ENCODE measurements at regions not wholly inside any gene's neighbourhood (a gene's known extent, or its start where the extent isn't known, plus 50 kb on each side); places are given as distances from the start of the nearest gene placed in this dataset.

DNA sequence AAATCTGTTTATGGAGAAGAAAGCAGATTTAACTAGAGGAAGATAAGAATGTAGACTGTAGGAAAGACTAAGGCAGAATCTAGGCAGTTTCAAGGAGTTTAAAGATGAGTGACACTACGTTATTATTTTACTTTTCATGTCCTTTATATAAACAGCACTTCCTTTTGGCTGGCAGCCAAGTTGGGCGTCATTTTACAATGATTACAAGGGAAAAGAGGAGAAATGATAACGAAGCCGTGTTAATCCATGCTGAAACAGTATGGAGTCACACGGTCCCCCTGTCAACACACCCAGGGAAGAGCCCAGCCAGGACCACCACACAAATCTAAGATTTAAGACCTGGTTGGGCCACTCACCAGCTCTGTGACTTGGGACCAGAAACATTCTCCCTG lies 83.7 kb upstream of the NEO1 start:
- no peak for DNase-seq (ENCODE audit: low read depth)
- no peak overlapping the region for H3K4me3 ChIP-seq (ENCODE audit: low read depth, low read length)
- TF ChIP-seq POLR2A (IDR thresholded peaks at IDR 0.05; ENCODE audit: extremely low read depth, insufficient read length) (no peak), MYC (IDR thresholded peaks at IDR 0.05; ENCODE audit: low read depth, low read length) (no peak)
- TF ChIP-seq, protein P1, sequence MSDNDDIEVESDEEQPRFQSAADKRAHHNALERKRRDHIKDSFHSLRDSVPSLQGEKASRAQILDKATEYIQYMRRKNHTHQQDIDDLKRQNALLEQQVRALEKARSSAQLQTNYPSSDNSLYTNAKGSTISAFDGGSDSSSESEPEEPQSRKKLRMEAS (IDR thresholded peaks at IDR 0.05; ENCODE audit: low read depth, low read length): no peak
- TF ChIP-seq, protein P2, sequence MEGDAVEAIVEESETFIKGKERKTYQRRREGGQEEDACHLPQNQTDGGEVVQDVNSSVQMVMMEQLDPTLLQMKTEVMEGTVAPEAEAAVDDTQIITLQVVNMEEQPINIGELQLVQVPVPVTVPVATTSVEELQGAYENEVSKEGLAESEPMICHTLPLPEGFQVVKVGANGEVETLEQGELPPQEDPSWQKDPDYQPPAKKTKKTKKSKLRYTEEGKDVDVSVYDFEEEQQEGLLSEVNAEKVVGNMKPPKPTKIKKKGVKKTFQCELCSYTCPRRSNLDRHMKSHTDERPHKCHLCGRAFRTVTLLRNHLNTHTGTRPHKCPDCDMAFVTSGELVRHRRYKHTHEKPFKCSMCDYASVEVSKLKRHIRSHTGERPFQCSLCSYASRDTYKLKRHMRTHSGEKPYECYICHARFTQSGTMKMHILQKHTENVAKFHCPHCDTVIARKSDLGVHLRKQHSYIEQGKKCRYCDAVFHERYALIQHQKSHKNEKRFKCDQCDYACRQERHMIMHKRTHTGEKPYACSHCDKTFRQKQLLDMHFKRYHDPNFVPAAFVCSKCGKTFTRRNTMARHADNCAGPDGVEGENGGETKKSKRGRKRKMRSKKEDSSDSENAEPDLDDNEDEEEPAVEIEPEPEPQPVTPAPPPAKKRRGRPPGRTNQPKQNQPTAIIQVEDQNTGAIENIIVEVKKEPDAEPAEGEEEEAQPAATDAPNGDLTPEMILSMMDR (IDR thresholded peaks at IDR 0.05; ENCODE audit: low read depth, low read length): no peak

DNA sequence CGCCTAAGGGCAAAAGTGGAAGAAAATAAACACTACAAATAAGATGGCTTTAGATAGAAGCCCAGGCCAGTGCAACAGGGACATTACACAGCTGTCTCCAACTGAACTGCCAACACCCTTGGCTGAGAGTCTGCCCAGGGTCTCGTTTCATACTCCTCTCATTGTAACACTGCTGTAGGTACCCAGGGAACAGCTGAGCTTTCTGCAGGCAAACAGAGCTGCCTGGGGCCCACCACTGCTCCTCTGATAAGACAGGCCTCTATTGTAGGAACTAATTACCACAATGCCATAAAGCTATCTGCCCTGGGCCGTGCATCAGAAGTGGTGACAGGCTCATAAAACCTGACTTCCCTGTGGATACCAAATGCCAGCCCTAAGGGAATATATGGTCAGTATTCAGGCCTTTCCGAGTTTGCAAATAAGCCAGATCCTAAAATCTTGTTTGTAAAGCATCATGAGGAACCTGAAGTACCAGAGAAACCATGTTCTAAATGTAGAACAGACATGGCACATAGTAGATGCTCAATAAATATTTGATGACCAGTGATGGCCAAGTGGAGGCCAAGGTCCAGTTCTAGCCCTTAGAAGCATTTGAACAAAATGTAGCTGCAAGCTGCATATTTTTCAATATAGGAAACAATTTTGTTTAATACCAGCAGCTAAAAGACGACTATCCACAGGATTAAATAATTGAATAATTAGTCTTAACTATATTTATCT lies 84.3 kb upstream of the NEO1 start:
- TF ChIP-seq POLR2A (IDR thresholded peaks at IDR 0.05; ENCODE audit: extremely low read depth, insufficient read length): no peak
- TF ChIP-seq, protein P1 (IDR thresholded peaks at IDR 0.05; ENCODE audit: low read depth, low read length): no peak
- no peak for TF ChIP-seq MYC (IDR thresholded peaks at IDR 0.05; ENCODE audit: low read depth, low read length)
- TF ChIP-seq, protein P2 (IDR thresholded peaks at IDR 0.05; ENCODE audit: low read depth, low read length): no peak
- no peak for DNase-seq (ENCODE audit: low read depth)
- H3K4me3 ChIP-seq (ENCODE audit: low read depth, low read length): no peak overlapping the region

DNA sequence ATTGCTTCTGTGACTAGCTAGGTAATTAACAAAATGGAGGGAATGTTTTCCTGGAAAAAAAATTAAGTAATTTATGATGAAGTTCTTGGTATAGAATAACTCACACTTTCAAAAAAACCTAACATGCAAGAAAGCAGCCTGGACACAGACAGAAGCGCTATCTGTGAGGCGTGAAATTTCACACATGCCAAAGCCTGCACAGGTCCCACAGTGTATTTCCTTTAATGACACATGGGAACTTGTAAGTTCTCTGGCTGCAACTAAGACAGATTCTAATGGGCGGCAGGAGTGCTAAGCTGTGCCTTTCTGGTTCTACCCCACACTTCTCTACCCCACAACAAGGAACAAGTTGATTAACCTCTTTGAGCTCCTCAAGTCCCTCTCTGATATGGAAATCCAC lies 84.9 kb upstream of the NEO1 start:
- TF ChIP-seq, protein P2 (IDR thresholded peaks at IDR 0.05; ENCODE audit: low read depth, low read length): no peak
- TF ChIP-seq MYC (IDR thresholded peaks at IDR 0.05; ENCODE audit: low read depth, low read length) (no peak), POLR2A (IDR thresholded peaks at IDR 0.05; ENCODE audit: extremely low read depth, insufficient read length) (no peak)
- TF ChIP-seq, protein P1 (IDR thresholded peaks at IDR 0.05; ENCODE audit: low read depth, low read length): no peak
- no peak for DNase-seq (ENCODE audit: low read depth)

DNA sequence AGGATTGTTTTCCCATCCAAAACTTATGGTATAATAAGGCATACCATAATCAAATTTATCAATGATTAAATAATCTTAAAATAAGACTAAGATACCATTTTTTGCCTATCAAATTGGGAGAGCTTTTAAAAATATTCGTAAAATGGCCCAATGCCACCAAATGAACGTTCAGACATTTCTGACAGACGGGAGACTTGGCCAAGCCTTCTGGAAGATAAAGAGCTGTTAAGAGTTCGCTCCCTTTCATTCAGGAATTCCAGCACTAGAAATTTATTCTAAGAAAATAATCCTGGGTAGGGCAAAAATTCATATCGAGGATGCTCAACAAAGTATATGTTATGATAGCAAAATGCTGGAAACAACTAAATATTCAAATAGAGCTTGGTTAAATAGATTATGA lies 85.6 kb upstream of the NEO1 start:
- TF ChIP-seq POLR2A (IDR thresholded peaks at IDR 0.05; ENCODE audit: extremely low read depth, insufficient read length) (no peak), MYC (IDR thresholded peaks at IDR 0.05; ENCODE audit: low read depth, low read length) (no peak)
- TF ChIP-seq, protein P2 (IDR thresholded peaks at IDR 0.05; ENCODE audit: low read depth, low read length): no peak
- TF ChIP-seq, protein P1 (IDR thresholded peaks at IDR 0.05; ENCODE audit: low read depth, low read length): no peak
- no peak overlapping the region for H3K4me3 ChIP-seq (ENCODE audit: low read depth, low read length)
- no peak for DNase-seq (ENCODE audit: low read depth)

More for the DNA sequence above, 84.9 kb upstream of the NEO1 start:
- no peak overlapping the region for H3K4me3 ChIP-seq (ENCODE audit: low read depth, low read length)

DNA sequence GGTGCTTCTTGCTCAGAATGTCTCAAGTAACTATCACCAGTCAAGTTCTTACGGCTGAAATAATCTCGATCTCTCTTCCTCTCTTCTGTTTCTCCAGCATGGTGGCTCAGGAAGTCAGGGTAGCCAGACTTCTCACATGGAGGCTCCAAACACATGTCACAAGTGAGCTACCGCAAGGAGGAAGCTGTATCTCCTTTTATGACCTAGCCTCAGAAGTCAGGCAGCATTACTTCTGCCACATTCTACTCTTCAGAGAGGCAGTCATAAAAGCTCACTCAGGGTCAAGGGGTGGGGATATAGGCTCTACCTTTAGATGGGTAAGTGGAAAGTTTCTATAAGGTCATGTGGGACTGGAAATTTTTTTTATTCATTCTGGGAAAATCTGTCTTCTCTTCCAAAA lies 86.6 kb upstream of the NEO1 start:
- no peak overlapping the region for H3K4me3 ChIP-seq (ENCODE audit: low read depth, low read length)
- peak; percentile 3 for DNase-seq (ENCODE audit: low read depth)
- TF ChIP-seq, protein P2 (IDR thresholded peaks at IDR 0.05; ENCODE audit: low read depth, low read length): no peak
- TF ChIP-seq, protein P1 (IDR thresholded peaks at IDR 0.05; ENCODE audit: low read depth, low read length): no peak
- TF ChIP-seq MYC (IDR thresholded peaks at IDR 0.05; ENCODE audit: low read depth, low read length) (no peak), POLR2A (IDR thresholded peaks at IDR 0.05; ENCODE audit: extremely low read depth, insufficient read length) (no peak)
